Testis (tissue), 2 donors: ENCODE measurements at regions not wholly inside any gene's neighbourhood (a gene's known extent, or its start where the extent isn't known, plus 50 kb on each side); places are given as distances from the start of the nearest gene placed in this dataset.

Experiments used
- DNase-seq: peaks from one replicate; pipeline ENCODE4 v3.0.0-alpha.2; 2019
- H3K27ac ChIP-seq, 2 donors: fragments of 200-600 bp; sonication (generic); one replicate each; pipeline ENCODE4 v1.5.1; 2019
- H3K27me3 ChIP-seq: fragments of 200-600 bp; sonication (generic); one replicate; pipeline ENCODE4 v1.5.1; 2019
- H3K36me3 ChIP-seq: fragments of 200-600 bp; sonication (generic); one replicate; pipeline ENCODE4 v1.5.1; 2017; ENCODE audit warnings: low read depth; ENCODE audit errors: missing control alignments
- H3K4me1 ChIP-seq: fragments of 200-600 bp; sonication (generic); one replicate; pipeline ENCODE4 v1.5.1; 2019
- H3K4me3 ChIP-seq, 2 donors: fragments of 200-600 bp; sonication (generic); one replicate each; pipeline ENCODE4 v1.5.1; 2017 to 2019
- H3K9me3 ChIP-seq: fragments of 200-600 bp; sonication (generic); one replicate; pipeline ENCODE4 v1.5.1; 2017
- POLR2A ChIP-seq: fragments of 450-650 bp; IDR thresholded peaks from one replicate; pipeline ENCODE4 v1.6.1; 2017; ENCODE audit warnings: antibody characterized with exemption, mild to moderate bottlenecking, moderate library complexity
- WGBS, 2 donors: methylation state at CpG; one replicate each; pipeline ENCODE4 v1.1.5; 2018; 5-methylcytosine and 5-hydroxymethylcytosine counted together
- intact Hi-C: fragments of 100-400 bp; cut with DNase I; formaldehyde crosslinking; loops from one replicate; pipeline ENCODE4 v1.15.1; 2023; ENCODE audit warnings: low total_unique reads
- TF ChIP-seq, protein P1 (sequence below), 3 experiments: fragments of 450-650 bp in 2 of 3; fragments of 200-600 bp in 1 of 3; sonication (generic) in 1 of 3; IDR thresholded peaks; one replicate each; pipeline ENCODE4 v1.5.1; 2016 to 2019; ENCODE audit warnings: antibody characterized with exemption in 3 of 3, mild to moderate bottlenecking in 2 of 3, moderate library complexity in 1 of 3

DNA sequence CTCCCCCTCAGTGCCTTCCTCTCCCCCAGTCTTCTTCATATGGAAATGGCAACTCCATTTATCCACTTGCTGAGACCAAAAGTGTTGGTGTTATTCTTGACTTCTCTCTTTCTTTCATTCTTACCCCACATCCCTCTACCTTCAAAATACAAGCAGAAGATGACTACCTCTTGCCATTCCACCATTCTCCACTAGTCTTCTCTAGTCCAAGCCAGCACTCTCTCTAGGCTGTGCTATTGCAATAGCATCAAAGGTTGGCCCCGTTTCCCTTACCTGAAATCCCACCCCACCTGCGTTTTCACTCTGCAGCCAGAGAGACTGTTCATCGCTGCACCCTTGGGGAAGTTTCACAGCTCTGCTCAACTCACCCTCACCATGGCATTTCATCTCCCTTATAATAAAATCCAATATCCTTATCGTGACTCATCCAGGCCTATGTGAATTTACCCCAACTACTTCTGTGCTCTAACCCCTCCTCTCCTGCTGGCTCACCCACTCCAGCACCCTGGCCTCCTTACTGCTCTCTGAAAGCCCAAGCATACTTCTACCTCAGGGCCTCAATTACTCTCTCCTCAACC, 109.1 kb downstream of the LSM5 start:
- Histone ChIP-seq H3K27me3 (no peaks in the 10 kb centered on the region), H3K9me3 (no peaks in the 10 kb centered on the region), H3K27ac (no peak overlapping the region), H3K4me1 (no peaks in the 10 kb centered on the region), H3K4me3 (no peak overlapping the region), H3K36me3 (no peaks in the 10 kb centered on the region)
- intact Hi-C loops = no loop called here
- TF ChIP-seq, protein P1, sequence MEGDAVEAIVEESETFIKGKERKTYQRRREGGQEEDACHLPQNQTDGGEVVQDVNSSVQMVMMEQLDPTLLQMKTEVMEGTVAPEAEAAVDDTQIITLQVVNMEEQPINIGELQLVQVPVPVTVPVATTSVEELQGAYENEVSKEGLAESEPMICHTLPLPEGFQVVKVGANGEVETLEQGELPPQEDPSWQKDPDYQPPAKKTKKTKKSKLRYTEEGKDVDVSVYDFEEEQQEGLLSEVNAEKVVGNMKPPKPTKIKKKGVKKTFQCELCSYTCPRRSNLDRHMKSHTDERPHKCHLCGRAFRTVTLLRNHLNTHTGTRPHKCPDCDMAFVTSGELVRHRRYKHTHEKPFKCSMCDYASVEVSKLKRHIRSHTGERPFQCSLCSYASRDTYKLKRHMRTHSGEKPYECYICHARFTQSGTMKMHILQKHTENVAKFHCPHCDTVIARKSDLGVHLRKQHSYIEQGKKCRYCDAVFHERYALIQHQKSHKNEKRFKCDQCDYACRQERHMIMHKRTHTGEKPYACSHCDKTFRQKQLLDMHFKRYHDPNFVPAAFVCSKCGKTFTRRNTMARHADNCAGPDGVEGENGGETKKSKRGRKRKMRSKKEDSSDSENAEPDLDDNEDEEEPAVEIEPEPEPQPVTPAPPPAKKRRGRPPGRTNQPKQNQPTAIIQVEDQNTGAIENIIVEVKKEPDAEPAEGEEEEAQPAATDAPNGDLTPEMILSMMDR (IDR thresholded peaks at IDR 0.05) = no peak
- no peak for TF ChIP-seq POLR2A
- no peak for DNase-seq
- WGBS, 2 donors = 83 to 85% methylated on average over 3 of the region's 4 CpGs

DNA sequence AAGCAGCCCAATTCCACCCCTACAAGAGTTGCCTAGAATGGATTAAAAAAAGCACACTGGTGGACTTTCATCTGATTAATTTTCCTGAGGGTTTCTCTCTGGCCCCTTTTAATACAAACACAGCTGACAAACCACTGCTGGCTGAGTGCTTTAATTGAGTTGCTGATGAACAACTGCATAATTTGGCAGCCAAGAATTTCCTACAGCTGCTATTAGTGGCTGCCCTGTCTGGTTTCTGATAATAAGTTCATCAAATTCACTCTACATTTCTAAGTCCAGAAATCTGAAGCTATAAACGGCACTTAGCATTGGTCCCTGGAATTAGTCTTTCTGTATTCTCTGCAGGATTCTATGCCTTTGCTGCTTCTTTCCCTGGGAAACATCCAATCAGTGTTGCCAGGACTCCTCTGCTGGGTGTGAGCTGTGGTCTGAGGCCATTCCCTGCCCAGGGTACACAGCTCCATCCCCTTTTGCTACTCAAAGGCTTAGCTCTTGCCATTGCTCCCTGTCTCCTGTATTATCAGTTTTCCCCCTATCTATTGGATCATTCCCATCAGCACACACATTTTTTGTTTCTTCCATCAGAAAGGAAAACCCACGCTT, 110.6 kb downstream of the LSM5 start:
- Histone ChIP-seq H3K4me1 (no peaks in the 10 kb centered on the region), H3K27ac (no peak overlapping the region), H3K9me3 (no peaks in the 10 kb centered on the region), H3K4me3 (no peak overlapping the region), H3K36me3 (no peaks in the 10 kb centered on the region), H3K27me3 (no peaks in the 10 kb centered on the region)
- intact Hi-C loops = no loop called here
- 64 to 70% methylated on average over 2 of the region's 2 CpGs for WGBS, 2 donors
- DNase-seq = no peak
- TF ChIP-seq POLR2A = no peak
- TF ChIP-seq, protein P1 (IDR thresholded peaks at IDR 0.05) = no peak

DNA sequence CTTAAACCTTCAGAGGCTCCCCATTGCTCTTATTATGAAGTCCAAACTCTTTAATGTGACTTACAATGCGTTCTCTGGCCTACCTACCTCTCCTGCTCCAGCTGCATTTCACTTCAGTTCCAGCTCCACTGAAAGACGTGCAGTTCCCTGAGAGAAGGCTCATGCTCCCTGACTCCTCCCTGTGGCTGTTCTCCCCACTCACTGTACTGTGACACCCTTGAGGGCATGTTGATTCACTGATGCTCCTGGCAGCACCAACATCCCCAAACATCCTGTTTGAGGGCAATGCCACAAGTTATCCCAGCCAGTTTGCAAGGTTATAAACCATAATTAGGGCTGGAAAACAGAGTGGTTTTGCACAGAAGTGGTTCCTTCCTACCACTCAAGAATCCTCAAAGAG, 111.2 kb downstream of the LSM5 start:
- no peaks in the 10 kb centered on the region for H3K9me3 ChIP-seq
- DNase-seq = no peak
- TF ChIP-seq, protein P1 (IDR thresholded peaks at IDR 0.05) = no peak
- TF ChIP-seq POLR2A = no peak
- no peaks in the 10 kb centered on the region for H3K27me3 ChIP-seq
- WGBS, 2 donors = 49 to 61% methylated on average over 2 of the region's 2 CpGs
- no peaks in the 10 kb centered on the region for H3K36me3 ChIP-seq
- H3K4me1 ChIP-seq = no peaks in the 10 kb centered on the region
- H3K27ac ChIP-seq = no peak overlapping the region
- intact Hi-C loops = no loop called here
- H3K4me3 ChIP-seq = no peak overlapping the region

DNA sequence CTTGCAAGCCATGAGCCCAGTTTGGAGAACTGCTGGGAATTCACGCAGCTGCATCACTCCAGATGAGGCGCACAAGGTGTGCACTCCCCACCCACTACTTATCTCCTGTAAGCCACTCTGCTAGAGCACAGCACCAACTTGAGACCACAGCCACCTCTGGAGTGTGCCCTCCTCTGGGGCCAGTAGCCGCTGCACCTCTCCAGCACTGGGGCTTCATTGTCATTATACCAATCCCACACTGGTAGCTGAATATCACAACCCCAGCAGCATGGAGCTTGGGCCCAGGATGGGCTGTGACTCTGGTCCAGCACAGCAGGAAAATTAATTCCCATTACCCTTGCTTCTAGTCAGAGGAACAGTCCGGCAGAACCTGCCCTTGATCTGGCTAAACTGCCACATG, 125.6 kb downstream of the LSM5 start:
- Histone ChIP-seq H3K4me1 (no peaks in the 10 kb centered on the region), H3K9me3 (no peaks in the 10 kb centered on the region), H3K36me3 (no peaks in the 10 kb centered on the region), H3K27me3 (no peaks in the 10 kb centered on the region), H3K4me3 (no peak overlapping the region), H3K27ac (no peak overlapping the region)
- intact Hi-C loops = no loop called here
- TF ChIP-seq, protein P1 (IDR thresholded peaks at IDR 0.05) = no peak
- TF ChIP-seq POLR2A = no peak
- 94% methylated on average over 4 of the region's 4 CpGs; no CpG with 5 or more reads in 1 of the 2 donors for WGBS, 2 donors
- no peak for DNase-seq

DNA sequence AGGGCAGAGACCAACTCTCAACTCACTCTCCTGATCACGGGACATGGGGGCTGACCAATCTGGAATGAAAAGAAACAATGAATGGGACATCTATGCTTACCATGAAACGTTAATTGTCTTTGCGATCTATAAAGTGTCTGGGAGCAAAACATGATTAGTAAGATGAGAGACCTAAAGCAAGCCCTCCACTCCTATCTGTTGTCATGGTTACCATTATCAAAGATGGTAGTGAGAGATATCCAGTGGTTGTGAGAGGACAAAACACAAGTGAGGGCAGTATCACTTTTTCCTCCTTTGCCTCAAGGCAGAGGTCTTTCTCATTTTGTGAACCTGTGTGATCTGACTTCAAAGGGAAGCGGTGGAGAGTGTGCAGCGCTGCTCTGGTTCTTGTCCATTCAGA, 130.1 kb downstream of the LSM5 start:
- Histone ChIP-seq H3K4me3 (no peak overlapping the region), H3K27me3 (no peaks in the 10 kb centered on the region), H3K4me1 (no peaks in the 10 kb centered on the region), H3K27ac (no peak overlapping the region), H3K36me3 (no peaks in the 10 kb centered on the region), H3K9me3 (no peaks in the 10 kb centered on the region)
- DNase-seq = no peak
- intact Hi-C loops = no loop called here
- WGBS, 2 donors = 93 to 94% methylated on average over 5 of the region's 5 CpGs
- TF ChIP-seq, protein P1 (IDR thresholded peaks at IDR 0.05) = no peak
- no peak for TF ChIP-seq POLR2A
